ENCODE measurements at regions not wholly inside any gene's neighbourhood (a gene's known extent, or its start where the extent isn't known, plus 50 kb on each side); places are given as distances from the start of the nearest gene placed in this dataset.

- in situ Hi-C loops (cut with MboI; ENCODE audit: low pct_ligation_motif_present in 1 of 4, low pct_unique_long_range_greater_than_20kb in 1 of 4, low sequenced_read_pairs in 3 of 4), result no loop called here
- 16 to 21% methylated on average over 7 to 8 of the region's 8 CpGs for WGBS, 2 donors (ENCODE audit: low coverage in 1 of 2)
- TF ChIP-seq CTCF (IDR thresholded peaks at IDR 0.05) (no peak), POLR2AphosphoS5 (IDR thresholded peaks at IDR 0.05) (peak in 1 of 3 donors; percentile 20), POLR2A (IDR thresholded peaks at IDR 0.05) (no peak), EP300 (IDR thresholded peaks at IDR 0.05; ENCODE audit: low read depth) (no peak)
- H3K36me3 ChIP-seq, result no peaks in the 10 kb centered on the region
- no peak overlapping the region for H3K4me3 ChIP-seq
- peak; percentile 65 for DNase-seq
- intact Hi-C loops (cut with DNase I; ENCODE audit: low total_unique reads), result no loop called here
- H3K27ac ChIP-seq, result peak overlapping the region in 2 of 4 donors; percentile 4 to 24
- no peaks in the 10 kb centered on the region for H3K9me3 ChIP-seq
- no peaks in the 10 kb centered on the region for H3K27me3 ChIP-seq
- H3K4me1 ChIP-seq, result peaks cover 4 to 10% (median 7%) of the 10 kb centered on the region in 4 donors
These were observed 212.6 kb downstream of the WDR11 start for GRCh38 chr10:121063744-121064143.

- no peaks in the 10 kb centered on the region for H3K9me3 ChIP-seq
- in situ Hi-C loops (cut with MboI; ENCODE audit: low pct_ligation_motif_present in 1 of 4, low pct_unique_long_range_greater_than_20kb in 1 of 4, low sequenced_read_pairs in 3 of 4) (no loop called here), intact Hi-C loops (cut with DNase I; ENCODE audit: low total_unique reads) (no loop called here)
- no peak for DNase-seq
- H3K27me3 ChIP-seq, result no peaks in the 10 kb centered on the region
- H3K4me3 ChIP-seq, result no peak overlapping the region
- H3K36me3 ChIP-seq, result no peaks in the 10 kb centered on the region
- no peak overlapping the region for H3K27ac ChIP-seq
- H3K4me1 ChIP-seq, result peaks cover 4 to 10% (median 7%) of the 10 kb centered on the region in 4 donors
- TF ChIP-seq CTCF (IDR thresholded peaks at IDR 0.05) (no peak), EP300 (IDR thresholded peaks at IDR 0.05; ENCODE audit: low read depth) (no peak), POLR2AphosphoS5 (IDR thresholded peaks at IDR 0.05) (no peak), POLR2A (IDR thresholded peaks at IDR 0.05) (no peak)
These were observed 213.3 kb downstream of the WDR11 start for GRCh38 chr10:121064491-121064890.

- Histone ChIP-seq H3K36me3 (no peaks in the 10 kb centered on the region), H3K27me3 (no peaks in the 10 kb centered on the region), H3K4me3 (no peak overlapping the region), H3K4me1 (peaks cover 4 to 15% (median 10%) of the 10 kb centered on the region in 4 donors), H3K9me3 (no peaks in the 10 kb centered on the region), H3K27ac (no peak overlapping the region)
- intact Hi-C loops (cut with DNase I; ENCODE audit: low total_unique reads) (no loop called here), in situ Hi-C loops (cut with MboI; ENCODE audit: low pct_ligation_motif_present in 1 of 4, low pct_unique_long_range_greater_than_20kb in 1 of 4, low sequenced_read_pairs in 3 of 4) (no loop called here)
- no peak for TF ChIP-seq POLR2A (IDR thresholded peaks at IDR 0.05)
- no peak for TF ChIP-seq CTCF (IDR thresholded peaks at IDR 0.05)
- no peak for TF ChIP-seq POLR2AphosphoS5 (IDR thresholded peaks at IDR 0.05)
- no peak for TF ChIP-seq EP300 (IDR thresholded peaks at IDR 0.05; ENCODE audit: low read depth)
- DNase-seq, result no peak
These were observed 214.2 kb downstream of the WDR11 start for GRCh38 chr10:121065330-121065729.

GRCh38 chr10:121069061-121069850 lies 218.1 kb downstream of the WDR11 start:
- H3K27ac ChIP-seq, result peak overlapping the region; percentile 67 to 79 (median 71)
- DNase-seq, result no peak
- no peaks in the 10 kb centered on the region for H3K27me3 ChIP-seq
- no peaks in the 10 kb centered on the region for H3K9me3 ChIP-seq
- intact Hi-C loops (cut with DNase I; ENCODE audit: low total_unique reads), result no loop called here
- H3K4me1 ChIP-seq, result peaks cover 4 to 30% (median 16%) of the 10 kb centered on the region in 4 donors
- in situ Hi-C loops (cut with MboI; ENCODE audit: low pct_ligation_motif_present in 1 of 4, low pct_unique_long_range_greater_than_20kb in 1 of 4, low sequenced_read_pairs in 3 of 4), result no loop called here
- H3K4me3 ChIP-seq, result no peak overlapping the region
- no peak for TF ChIP-seq CTCF (IDR thresholded peaks at IDR 0.05)
- no peak for TF ChIP-seq POLR2A (IDR thresholded peaks at IDR 0.05)
- TF ChIP-seq EP300 (IDR thresholded peaks at IDR 0.05; ENCODE audit: low read depth), result no peak
- no peaks in the 10 kb centered on the region for H3K36me3 ChIP-seq
- WGBS, 2 donors (ENCODE audit: low coverage in 1 of 2), result 68 to 82% methylated on average over 2 to 9 of the region's 9 CpGs
